Ishikawa (cell line): ENCODE measurements at regions not wholly inside any gene's neighbourhood (a gene's known extent, or its start where the extent isn't known, plus 50 kb on each side); places are given as distances from the start of the nearest gene placed in this dataset.

Experiments used
- CEBPB ChIP-seq: IDR thresholded peaks from 2 replicates; pipeline ENCODE4 v1.6.1; 2012
- CREB1 ChIP-seq: IDR thresholded peaks from 2 replicates; pipeline ENCODE4 v1.6.1; 2012; ENCODE audit warnings: low read depth
- EGR1 ChIP-seq: IDR thresholded peaks from 2 replicates; pipeline ENCODE4 v1.6.1; 2012
- EP300 ChIP-seq: IDR thresholded peaks from 2 replicates; pipeline ENCODE4 v1.6.1; 2012; ENCODE audit warnings: borderline replicate concordance
- FOXM1 ChIP-seq: IDR thresholded peaks from 2 replicates; pipeline ENCODE4 v1.6.1; 2012; ENCODE audit warnings: low read depth, borderline replicate concordance
- MAX ChIP-seq: IDR thresholded peaks from 2 replicates; pipeline ENCODE4 v1.6.1; 2012
- NFIC ChIP-seq: IDR thresholded peaks from 2 replicates; pipeline ENCODE4 v1.6.1; 2012
- RAD21 ChIP-seq: IDR thresholded peaks from 2 replicates; pipeline ENCODE4 v1.6.1; 2012; ENCODE audit warnings: low read depth
- REST ChIP-seq: IDR thresholded peaks from 2 replicates; pipeline ENCODE4 v1.6.1; 2012; ENCODE audit warnings: low read depth, mild to moderate bottlenecking
- TAF1 ChIP-seq: IDR thresholded peaks from 2 replicates; pipeline ENCODE4 v1.6.1; 2012; ENCODE audit warnings: low read depth, mild to moderate bottlenecking
- TCF12 ChIP-seq: IDR thresholded peaks from 2 replicates; pipeline ENCODE4 v1.6.1; 2012; ENCODE audit warnings: low read depth
- TEAD4 ChIP-seq: IDR thresholded peaks from 2 replicates; pipeline ENCODE4 v1.6.1; 2012
- USF1 ChIP-seq: IDR thresholded peaks from 2 replicates; pipeline ENCODE4 v1.6.1; 2012
- YY1 ChIP-seq: IDR thresholded peaks from 2 replicates; pipeline ENCODE4 v1.6.1; 2012; ENCODE audit warnings: low read depth
- ZBTB7A ChIP-seq: IDR thresholded peaks from 2 replicates; pipeline ENCODE4 v1.6.1; 2012; ENCODE audit warnings: low read depth

- no peak for TF ChIP-seq FOXM1
- no peak for TF ChIP-seq TCF12
- TF ChIP-seq TEAD4, result no peak
- no peak for TF ChIP-seq YY1
- TF ChIP-seq USF1, result no peak
- no peak for TF ChIP-seq RAD21
- no peak for TF ChIP-seq CREB1
- no peak for TF ChIP-seq TAF1
- TF ChIP-seq EGR1, result no peak
- TF ChIP-seq ZBTB7A, result no peak
Observed at GRCh38 chr14:87067061-87067460, 925.9 kb downstream of the GALC start.

- TF ChIP-seq CEBPB (no peak), ZBTB7A (no peak), RAD21 (0 out of 2 replicates have a peak, but pooled peaks have one; percentile 4), FOXM1 (no peak), YY1 (no peak)
Observed at GRCh38 chr14:87066221-87066817, 926.7 kb downstream of the GALC start.

- TF ChIP-seq CREB1, result no peak
- no peak for TF ChIP-seq CEBPB
- no peak for TF ChIP-seq REST
- TF ChIP-seq RAD21, result no peak
- TF ChIP-seq TAF1, result no peak
- TF ChIP-seq MAX, result no peak
Observed at GRCh38 chr14:87065366-87065765, 927.6 kb downstream of the GALC start.

- TF ChIP-seq EP300 (no peak), CEBPB (no peak), EGR1 (no peak), YY1 (no peak), RAD21 (no peak), MAX (no peak), FOXM1 (no peak), TAF1 (no peak), TCF12 (no peak), REST (no peak), TEAD4 (no peak), CREB1 (no peak), USF1 (no peak), ZBTB7A (no peak), NFIC (no peak)
Observed at GRCh38 chr14:87063181-87063580, 929.8 kb downstream of the GALC start.

GRCh38 chr14:87060405-87060804, 932.6 kb downstream of the GALC start:
- no peak for TF ChIP-seq NFIC
- TF ChIP-seq EGR1, result no peak
- TF ChIP-seq YY1, result no peak
- TF ChIP-seq RAD21, result no peak
- TF ChIP-seq CREB1, result no peak
- TF ChIP-seq FOXM1, result no peak
- TF ChIP-seq TEAD4, result no peak

GRCh38 chr14:87059060-87059839, 933.7 kb downstream of the GALC start:
- no peak for TF ChIP-seq TCF12
- no peak for TF ChIP-seq NFIC
- no peak for TF ChIP-seq RAD21
- TF ChIP-seq TAF1, result no peak
- TF ChIP-seq EP300, result no peak
- TF ChIP-seq YY1, result no peak
- no peak for TF ChIP-seq TEAD4
- TF ChIP-seq ZBTB7A, result no peak
- no peak for TF ChIP-seq FOXM1
- no peak for TF ChIP-seq MAX
- TF ChIP-seq EGR1, result no peak
- no peak for TF ChIP-seq USF1
- TF ChIP-seq CREB1, result no peak
- TF ChIP-seq REST, result no peak
- TF ChIP-seq CEBPB, result no peak
